Activated naive CD8-positive, alpha-beta T cell treated with anti-CD3 and anti-CD28 coated beads, Interleukin-2, amount 50 U/mL, for 24 hours (primary cell): ENCODE measurements at regions not wholly inside any gene's neighbourhood (a gene's known extent, or its start where the extent isn't known, plus 50 kb on each side); places are given as distances from the start of the nearest gene placed in this dataset.

Source experiments
- ATAC-seq: fragments of 150-1000 bp; cut with Tn5 transposase; one replicate; pipeline ENCODE4 v1.10.0; 2021
- DNase-seq: peaks from one replicate; pipeline ENCODE4 v3.0.0; 2021
- H3K27ac Mint-ChIP-seq: one replicate; pipeline ENCODE4 v1.8.0; 2021; ENCODE audit warnings: mild to moderate bottlenecking, mixed read lengths
- H3K27me3 Mint-ChIP-seq: one replicate; pipeline ENCODE4 v1.8.0; 2021; ENCODE audit warnings: mixed read lengths
- H3K36me3 Mint-ChIP-seq: one replicate; pipeline ENCODE4 v1.8.0; 2021; ENCODE audit warnings: low read depth, mixed read lengths
- H3K4me1 Mint-ChIP-seq: one replicate; pipeline ENCODE4 v1.8.0; 2021; ENCODE audit warnings: mixed read lengths
- H3K4me3 Mint-ChIP-seq: one replicate; pipeline ENCODE4 v1.8.0; 2021; ENCODE audit warnings: mild to moderate bottlenecking, moderate library complexity, mixed read lengths
- H3K9me3 Mint-ChIP-seq: one replicate; pipeline ENCODE4 v1.8.0; 2021; ENCODE audit warnings: mixed read lengths

GRCh38 chr3:102200126-102200525, 234.7 kb upstream of the ZPLD1 start:
- ATAC-seq (no peak), DNase-seq (no peak)
- H3K4me1 Mint-ChIP-seq: no peaks in the 10 kb centered on the region
- H3K27me3 Mint-ChIP-seq: no peaks in the 10 kb centered on the region
- H3K27ac Mint-ChIP-seq: no peak overlapping the region
- no peaks in the 10 kb centered on the region for H3K9me3 Mint-ChIP-seq
- H3K36me3 Mint-ChIP-seq: no peaks in the 10 kb centered on the region
- no peak overlapping the region for H3K4me3 Mint-ChIP-seq

- H3K36me3 Mint-ChIP-seq: no peaks in the 10 kb centered on the region
- ATAC-seq (peak; percentile 40), DNase-seq (no peak)
- H3K27ac Mint-ChIP-seq: no peak overlapping the region
- H3K4me1 Mint-ChIP-seq: no peaks in the 10 kb centered on the region
- no peaks in the 10 kb centered on the region for H3K9me3 Mint-ChIP-seq
- H3K27me3 Mint-ChIP-seq: no peaks in the 10 kb centered on the region
- H3K4me3 Mint-ChIP-seq: no peak overlapping the region
Measured at GRCh38 chr3:102200560-102200959, 234.3 kb upstream of the ZPLD1 start.

GRCh38 chr3:102205647-102206046, 229.2 kb upstream of the ZPLD1 start:
- no peaks in the 10 kb centered on the region for H3K4me1 Mint-ChIP-seq
- H3K4me3 Mint-ChIP-seq: no peak overlapping the region
- no peak overlapping the region for H3K27ac Mint-ChIP-seq
- H3K9me3 Mint-ChIP-seq: peaks cover 7% of the 10 kb centered on the region
- ATAC-seq: no peak
- H3K36me3 Mint-ChIP-seq: no peaks in the 10 kb centered on the region
- no peak for DNase-seq
- peaks cover 5% of the 10 kb centered on the region for H3K27me3 Mint-ChIP-seq

- ATAC-seq (no peak), DNase-seq (no peak)
- H3K36me3 Mint-ChIP-seq: no peaks in the 10 kb centered on the region
- no peak overlapping the region for H3K4me3 Mint-ChIP-seq
- H3K9me3 Mint-ChIP-seq: peaks cover 7% of the 10 kb centered on the region
- H3K27ac Mint-ChIP-seq: no peak overlapping the region
- H3K27me3 Mint-ChIP-seq: peaks cover 5% of the 10 kb centered on the region
- no peaks in the 10 kb centered on the region for H3K4me1 Mint-ChIP-seq
Measured at GRCh38 chr3:102206511-102207031, 228.2 kb upstream of the ZPLD1 start.

GRCh38 chr3:102207151-102207571, 227.7 kb upstream of the ZPLD1 start:
- Mint-ChIP-seq H3K9me3 (peaks cover 7% of the 10 kb centered on the region), H3K4me1 (no peaks in the 10 kb centered on the region), H3K36me3 (no peaks in the 10 kb centered on the region), H3K27me3 (peaks cover 5% of the 10 kb centered on the region), H3K27ac (no peak overlapping the region), H3K4me3 (no peak overlapping the region)
- ATAC-seq (no peak), DNase-seq (no peak)

- DNase-seq: no peak
- no peak overlapping the region for H3K4me3 Mint-ChIP-seq
- no peaks in the 10 kb centered on the region for H3K9me3 Mint-ChIP-seq
- H3K27me3 Mint-ChIP-seq: no peaks in the 10 kb centered on the region
- no peak for ATAC-seq
- H3K36me3 Mint-ChIP-seq: no peaks in the 10 kb centered on the region
- H3K27ac Mint-ChIP-seq: no peak overlapping the region
- peaks cover 6% of the 10 kb centered on the region for H3K4me1 Mint-ChIP-seq
Measured at GRCh38 chr3:102215166-102215565, 219.6 kb upstream of the ZPLD1 start.

GRCh38 chr3:102223132-102223531, 211.7 kb upstream of the ZPLD1 start:
- peaks cover 34% of the 10 kb centered on the region for H3K4me1 Mint-ChIP-seq
- ATAC-seq (no peak), DNase-seq (no peak)
- no peaks in the 10 kb centered on the region for H3K27me3 Mint-ChIP-seq
- H3K36me3 Mint-ChIP-seq: no peaks in the 10 kb centered on the region
- no peaks in the 10 kb centered on the region for H3K9me3 Mint-ChIP-seq
- H3K27ac Mint-ChIP-seq: peak overlapping the region; percentile 24
- H3K4me3 Mint-ChIP-seq: no peak overlapping the region

GRCh38 chr3:102224171-102224570, 210.6 kb upstream of the ZPLD1 start:
- H3K27ac Mint-ChIP-seq: peak overlapping the region; percentile 24
- peak; percentile 65 for ATAC-seq
- peaks cover 34% of the 10 kb centered on the region for H3K4me1 Mint-ChIP-seq
- no peak for DNase-seq
- H3K9me3 Mint-ChIP-seq: no peaks in the 10 kb centered on the region
- no peaks in the 10 kb centered on the region for H3K27me3 Mint-ChIP-seq
- H3K36me3 Mint-ChIP-seq: no peaks in the 10 kb centered on the region
- H3K4me3 Mint-ChIP-seq: no peak overlapping the region

GRCh38 chr3:102225005-102225404, 209.8 kb upstream of the ZPLD1 start:
- no peak overlapping the region for H3K4me3 Mint-ChIP-seq
- H3K27ac Mint-ChIP-seq: no peak overlapping the region
- no peaks in the 10 kb centered on the region for H3K36me3 Mint-ChIP-seq
- H3K9me3 Mint-ChIP-seq: no peaks in the 10 kb centered on the region
- DNase-seq (no peak), ATAC-seq (no peak)
- H3K4me1 Mint-ChIP-seq: peaks cover 34% of the 10 kb centered on the region
- no peaks in the 10 kb centered on the region for H3K27me3 Mint-ChIP-seq

- H3K4me3 Mint-ChIP-seq: no peak overlapping the region
- peaks cover 34% of the 10 kb centered on the region for H3K4me1 Mint-ChIP-seq
- DNase-seq (no peak), ATAC-seq (no peak)
- H3K9me3 Mint-ChIP-seq: no peaks in the 10 kb centered on the region
- no peaks in the 10 kb centered on the region for H3K27me3 Mint-ChIP-seq
- H3K27ac Mint-ChIP-seq: no peak overlapping the region
- H3K36me3 Mint-ChIP-seq: no peaks in the 10 kb centered on the region
Measured at GRCh38 chr3:102225407-102226132, 209.2 kb upstream of the ZPLD1 start.

GRCh38 chr3:102226463-102226862, 208.4 kb upstream of the ZPLD1 start:
- no peaks in the 10 kb centered on the region for H3K9me3 Mint-ChIP-seq
- no peaks in the 10 kb centered on the region for H3K36me3 Mint-ChIP-seq
- no peak for DNase-seq
- peaks cover 34% of the 10 kb centered on the region for H3K4me1 Mint-ChIP-seq
- H3K27me3 Mint-ChIP-seq: no peaks in the 10 kb centered on the region
- H3K4me3 Mint-ChIP-seq: no peak overlapping the region
- no peak for ATAC-seq
- H3K27ac Mint-ChIP-seq: no peak overlapping the region

GRCh38 chr3:102229062-102229655, 205.7 kb upstream of the ZPLD1 start:
- Mint-ChIP-seq H3K27ac (no peak overlapping the region), H3K4me1 (peaks cover 11% of the 10 kb centered on the region), H3K36me3 (no peaks in the 10 kb centered on the region), H3K9me3 (no peaks in the 10 kb centered on the region), H3K27me3 (no peaks in the 10 kb centered on the region), H3K4me3 (no peak overlapping the region)
- DNase-seq (peak; percentile 73), ATAC-seq (peak; percentile 69)

- H3K4me1 Mint-ChIP-seq: peaks cover 5% of the 10 kb centered on the region
- no peaks in the 10 kb centered on the region for H3K36me3 Mint-ChIP-seq
- peak overlapping the region; percentile 63 for H3K27ac Mint-ChIP-seq
- ATAC-seq: no peak
- no peaks in the 10 kb centered on the region for H3K9me3 Mint-ChIP-seq
- no peak overlapping the region for H3K4me3 Mint-ChIP-seq
- DNase-seq: no peak
- H3K27me3 Mint-ChIP-seq: no peaks in the 10 kb centered on the region
Measured at GRCh38 chr3:102230057-102230456, 204.8 kb upstream of the ZPLD1 start.

GRCh38 chr3:102233881-102234280, 200.9 kb upstream of the ZPLD1 start:
- DNase-seq (no peak), ATAC-seq (no peak)
- no peaks in the 10 kb centered on the region for H3K36me3 Mint-ChIP-seq
- no peaks in the 10 kb centered on the region for H3K9me3 Mint-ChIP-seq
- H3K27me3 Mint-ChIP-seq: no peaks in the 10 kb centered on the region
- no peak overlapping the region for H3K27ac Mint-ChIP-seq
- H3K4me1 Mint-ChIP-seq: peaks cover 2% of the 10 kb centered on the region
- H3K4me3 Mint-ChIP-seq: no peak overlapping the region

GRCh38 chr3:102235679-102236078, 199.1 kb upstream of the ZPLD1 start:
- H3K9me3 Mint-ChIP-seq: no peaks in the 10 kb centered on the region
- H3K36me3 Mint-ChIP-seq: no peaks in the 10 kb centered on the region

More at GRCh38 chr3:102235679-102236078, 199.1 kb upstream of the ZPLD1 start:
- DNase-seq (no peak), ATAC-seq (no peak)
- H3K27me3 Mint-ChIP-seq: no peaks in the 10 kb centered on the region
- H3K4me1 Mint-ChIP-seq: no peaks in the 10 kb centered on the region
- H3K4me3 Mint-ChIP-seq: no peak overlapping the region
- H3K27ac Mint-ChIP-seq: no peak overlapping the region
